ENCODE measurements at regions not wholly inside any gene's neighbourhood (a gene's known extent, or its start where the extent isn't known, plus 50 kb on each side); places are given as distances from the start of the nearest gene placed in this dataset.

- TF ChIP-seq JUN (IDR thresholded peaks at IDR 0.05; ENCODE audit: borderline replicate concordance, insufficient read depth, insufficient read length, low read depth) (no peak), POLR2A (IDR thresholded peaks at IDR 0.05; ENCODE audit: low read depth, low read length) (no peak), MYC (IDR thresholded peaks at IDR 0.05; ENCODE audit: low read depth, low read length) (no peak), POLR2AphosphoS5 (IDR thresholded peaks at IDR 0.05; ENCODE audit: insufficient read depth, low read depth, low read length) (no peak), MAX (IDR thresholded peaks at IDR 0.05; ENCODE audit: insufficient read depth, insufficient read length) (no peak), FOS (IDR thresholded peaks at IDR 0.05; ENCODE audit: borderline replicate concordance, insufficient read depth, low read length) (no peak), EZH2 (IDR thresholded peaks at IDR 0.05; ENCODE audit: borderline replicate concordance, low read depth, low read length, severe bottlenecking) (no peak), GATA2 (IDR thresholded peaks at IDR 0.05; ENCODE audit: insufficient read depth, insufficient read length, low read depth, low read length) (no peak)
- TF ChIP-seq, protein P1, sequence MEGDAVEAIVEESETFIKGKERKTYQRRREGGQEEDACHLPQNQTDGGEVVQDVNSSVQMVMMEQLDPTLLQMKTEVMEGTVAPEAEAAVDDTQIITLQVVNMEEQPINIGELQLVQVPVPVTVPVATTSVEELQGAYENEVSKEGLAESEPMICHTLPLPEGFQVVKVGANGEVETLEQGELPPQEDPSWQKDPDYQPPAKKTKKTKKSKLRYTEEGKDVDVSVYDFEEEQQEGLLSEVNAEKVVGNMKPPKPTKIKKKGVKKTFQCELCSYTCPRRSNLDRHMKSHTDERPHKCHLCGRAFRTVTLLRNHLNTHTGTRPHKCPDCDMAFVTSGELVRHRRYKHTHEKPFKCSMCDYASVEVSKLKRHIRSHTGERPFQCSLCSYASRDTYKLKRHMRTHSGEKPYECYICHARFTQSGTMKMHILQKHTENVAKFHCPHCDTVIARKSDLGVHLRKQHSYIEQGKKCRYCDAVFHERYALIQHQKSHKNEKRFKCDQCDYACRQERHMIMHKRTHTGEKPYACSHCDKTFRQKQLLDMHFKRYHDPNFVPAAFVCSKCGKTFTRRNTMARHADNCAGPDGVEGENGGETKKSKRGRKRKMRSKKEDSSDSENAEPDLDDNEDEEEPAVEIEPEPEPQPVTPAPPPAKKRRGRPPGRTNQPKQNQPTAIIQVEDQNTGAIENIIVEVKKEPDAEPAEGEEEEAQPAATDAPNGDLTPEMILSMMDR (IDR thresholded peaks at IDR 0.05; ENCODE audit: extremely low read depth in 1 of 2, insufficient read depth in 1 of 2, low read depth in 1 of 2, low read length in 2 of 2), result no peak
These were observed 333.5 kb downstream of the DEPDC1B start for GRCh38 chr5:60366489-60366888.

All from endothelial cell of umbilical vein (primary cell).